Endodermal cell (in vitro differentiated cells): ENCODE measurements at regions not wholly inside any gene's neighbourhood (a gene's known extent, or its start where the extent isn't known, plus 50 kb on each side); places are given as distances from the start of the nearest gene placed in this dataset.

ENCODE experiments used
- DNase-seq: peaks from one replicate; pipeline ENCODE4 v3.0.0-alpha.2; 2017
- H3K27ac ChIP-seq: 2 replicates; pipeline ENCODE4 v1.5.1; 2013; ENCODE audit warnings: mild to moderate bottlenecking, low read depth, low read length, moderate library complexity
- H3K27me3 ChIP-seq: 2 replicates; pipeline ENCODE4 v1.6.1; 2013; ENCODE audit warnings: mild to moderate bottlenecking, low read length, moderate library complexity; ENCODE audit not compliant: insufficient read depth, control insufficient read depth, poor library complexity, severe bottlenecking
- H3K36me3 ChIP-seq: 2 replicates; pipeline ENCODE4 v1.7.0; 2013; ENCODE audit warnings: mild to moderate bottlenecking, low read length, moderate library complexity; ENCODE audit not compliant: control insufficient read depth, insufficient read depth
- H3K4me1 ChIP-seq: one replicate; pipeline ENCODE4 v1.7.0; 2013; ENCODE audit warnings: low read length; ENCODE audit not compliant: control insufficient read depth, insufficient read depth
- H3K4me3 ChIP-seq: 2 replicates; pipeline ENCODE4 v1.5.1; 2013; ENCODE audit warnings: mild to moderate bottlenecking, low read length, moderate library complexity
- H3K9ac ChIP-seq: 2 replicates; pipeline ENCODE4 v1.6.1; 2013; ENCODE audit warnings: mild to moderate bottlenecking, low read length, moderate library complexity; ENCODE audit not compliant: poor library complexity, severe bottlenecking; ENCODE audit errors: extremely low read depth
- H3K9me3 ChIP-seq: 2 replicates; pipeline ENCODE4 v1.6.1; 2013; ENCODE audit warnings: mild to moderate bottlenecking, low read length, moderate library complexity; ENCODE audit not compliant: control insufficient read depth
- H3K27ac Mint-ChIP-seq: 2 replicates; pipeline ENCODE4 v1.8.0; 2020; ENCODE audit warnings: mixed read lengths
- H3K27me3 Mint-ChIP-seq: 2 replicates; pipeline ENCODE4 v1.8.0; 2021; ENCODE audit warnings: mild to moderate bottlenecking, mixed read lengths; ENCODE audit not compliant: insufficient read depth
- H3K36me3 Mint-ChIP-seq: 2 replicates; pipeline ENCODE4 v1.8.0; 2020; ENCODE audit warnings: low read depth, mixed read lengths
- H3K4me1 Mint-ChIP-seq: 2 replicates; pipeline ENCODE4 v1.8.0; 2020; ENCODE audit warnings: mixed read lengths
- H3K4me3 Mint-ChIP-seq: 2 replicates; pipeline ENCODE4 v1.8.0; 2020; ENCODE audit warnings: mild to moderate bottlenecking, moderate library complexity, mixed read lengths
- H3K9me3 Mint-ChIP-seq: 2 replicates; pipeline ENCODE4 v1.8.0; 2020; ENCODE audit warnings: mild to moderate bottlenecking, mixed read lengths
- WGBS, 2 experiments: methylation state at CpG; one replicate each; pipeline versions ENCODE4 v1.1.5 to v1.1.7; 2013; ENCODE audit warnings: missing lambda C conversion rate in 2 of 2, mixed read lengths in 1 of 2; ENCODE audit not compliant: insufficient coverage in 1 of 2, insufficient read length in 1 of 2; 5-methylcytosine and 5-hydroxymethylcytosine counted together
- TF ChIP-seq, protein P1 (sequence below): fragments of 200-600 bp; sonication (generic); conservative IDR thresholded peaks from 2 replicates; pipeline ENCODE4 v1.5.0; 2021; ENCODE audit warnings: antibody characterized with exemption, mild to moderate bottlenecking

DNA sequence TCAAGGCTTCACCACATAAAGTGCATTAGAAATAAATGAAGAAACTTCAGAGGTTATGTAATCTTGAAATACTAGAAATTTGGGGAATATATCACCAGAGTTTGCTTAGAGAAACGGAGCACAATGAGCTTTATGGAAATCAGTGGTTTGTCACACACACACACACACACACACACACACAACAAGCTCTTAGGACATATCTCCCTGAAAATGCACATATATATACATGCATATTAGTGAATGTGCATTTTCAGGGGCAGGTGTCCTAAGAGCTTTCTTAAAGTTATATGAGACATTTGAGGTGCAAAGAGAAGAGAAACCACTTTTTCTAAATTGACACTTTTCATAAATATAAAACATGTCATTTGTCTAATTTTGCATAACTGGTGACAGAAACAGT lies 93.7 kb upstream of the CARD18 start:
- Histone ChIP-seq H3K27me3 (no peaks in the 10 kb centered on the region), H3K36me3 (no peaks in the 10 kb centered on the region), H3K4me1 (no peaks in the 10 kb centered on the region), H3K9me3 (no peaks in the 10 kb centered on the region), H3K9ac (no peak overlapping the region), H3K4me3 (no peak overlapping the region), H3K27ac (no peak overlapping the region)
- Mint-ChIP-seq H3K4me3 (no peak overlapping the region), H3K36me3 (no peaks in the 10 kb centered on the region), H3K9me3 (no peaks in the 10 kb centered on the region), H3K4me1 (no peaks in the 10 kb centered on the region), H3K27me3 (no peaks in the 10 kb centered on the region), H3K27ac (no peak overlapping the region)
- no peak for DNase-seq
- TF ChIP-seq, protein P1, sequence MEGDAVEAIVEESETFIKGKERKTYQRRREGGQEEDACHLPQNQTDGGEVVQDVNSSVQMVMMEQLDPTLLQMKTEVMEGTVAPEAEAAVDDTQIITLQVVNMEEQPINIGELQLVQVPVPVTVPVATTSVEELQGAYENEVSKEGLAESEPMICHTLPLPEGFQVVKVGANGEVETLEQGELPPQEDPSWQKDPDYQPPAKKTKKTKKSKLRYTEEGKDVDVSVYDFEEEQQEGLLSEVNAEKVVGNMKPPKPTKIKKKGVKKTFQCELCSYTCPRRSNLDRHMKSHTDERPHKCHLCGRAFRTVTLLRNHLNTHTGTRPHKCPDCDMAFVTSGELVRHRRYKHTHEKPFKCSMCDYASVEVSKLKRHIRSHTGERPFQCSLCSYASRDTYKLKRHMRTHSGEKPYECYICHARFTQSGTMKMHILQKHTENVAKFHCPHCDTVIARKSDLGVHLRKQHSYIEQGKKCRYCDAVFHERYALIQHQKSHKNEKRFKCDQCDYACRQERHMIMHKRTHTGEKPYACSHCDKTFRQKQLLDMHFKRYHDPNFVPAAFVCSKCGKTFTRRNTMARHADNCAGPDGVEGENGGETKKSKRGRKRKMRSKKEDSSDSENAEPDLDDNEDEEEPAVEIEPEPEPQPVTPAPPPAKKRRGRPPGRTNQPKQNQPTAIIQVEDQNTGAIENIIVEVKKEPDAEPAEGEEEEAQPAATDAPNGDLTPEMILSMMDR, result no peak
- 100% methylated on average over 1 of the region's 1 CpG; no CpG with 5 or more reads in 1 of the 2 experiments for WGBS, 2 experiments

DNA sequence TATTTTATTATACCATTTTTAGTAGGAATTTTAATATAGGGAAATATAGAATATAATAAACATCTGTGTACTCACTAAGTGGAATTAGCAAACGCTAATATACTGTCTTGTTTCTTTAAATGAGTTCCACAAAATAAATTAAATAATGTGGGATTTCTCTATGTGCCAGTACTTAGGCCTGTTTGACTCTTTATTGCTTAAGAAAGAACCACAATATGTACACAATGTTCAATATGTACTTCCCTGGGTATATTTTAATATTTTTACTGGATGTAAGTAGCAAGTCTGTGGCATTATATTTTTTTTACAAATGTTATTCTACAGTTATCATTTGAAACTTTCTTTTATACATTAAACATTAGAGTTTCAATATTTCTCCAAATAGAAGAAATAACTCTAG lies 92.5 kb upstream of the CARD18 start:
- H3K27me3 Mint-ChIP-seq, result no peaks in the 10 kb centered on the region
- Histone ChIP-seq H3K9me3 (no peaks in the 10 kb centered on the region), H3K27ac (no peak overlapping the region), H3K9ac (no peak overlapping the region), H3K36me3 (no peaks in the 10 kb centered on the region), H3K4me3 (no peak overlapping the region), H3K4me1 (peaks cover 3% of the 10 kb centered on the region), H3K27me3 (no peaks in the 10 kb centered on the region)
- H3K4me3 Mint-ChIP-seq, result no peak overlapping the region
- no CpG with 5 or more reads among the region's 1 CpG for WGBS, 2 experiments
- H3K9me3 Mint-ChIP-seq, result no peaks in the 10 kb centered on the region
- no peaks in the 10 kb centered on the region for H3K4me1 Mint-ChIP-seq
- no peaks in the 10 kb centered on the region for H3K36me3 Mint-ChIP-seq
- TF ChIP-seq, protein P1, result no peak
- DNase-seq, result no peak
- H3K27ac Mint-ChIP-seq, result no peak overlapping the region

DNA sequence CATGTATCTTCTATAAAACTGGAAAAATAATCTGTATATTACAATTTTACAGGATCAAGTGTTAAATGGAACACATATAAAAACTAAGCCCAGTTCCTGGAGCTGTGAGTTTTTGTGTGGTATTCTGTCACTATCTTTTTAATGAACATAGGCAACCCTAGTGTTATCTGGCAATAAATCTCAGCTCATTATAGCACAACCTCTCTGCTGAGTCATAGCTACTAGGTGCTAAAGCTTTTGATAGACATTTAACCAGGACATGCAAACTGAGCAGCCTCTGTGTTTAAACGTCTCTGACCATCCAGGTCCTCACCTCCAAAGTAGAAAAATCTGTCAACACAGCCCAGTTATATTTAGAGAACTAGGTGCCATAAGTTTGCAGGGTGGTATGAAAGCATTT lies 91.0 kb upstream of the CARD18 start:
- H3K27me3 Mint-ChIP-seq, result no peaks in the 10 kb centered on the region
- H3K27ac Mint-ChIP-seq, result no peak overlapping the region
- TF ChIP-seq, protein P1, result no peak
- no peak overlapping the region for H3K4me3 ChIP-seq
- no peak overlapping the region for H3K4me3 Mint-ChIP-seq
- no peak overlapping the region for H3K27ac ChIP-seq
- H3K27me3 ChIP-seq, result no peaks in the 10 kb centered on the region
- no peaks in the 10 kb centered on the region for H3K4me1 Mint-ChIP-seq
- DNase-seq, result no peak
- no peak overlapping the region for H3K9ac ChIP-seq
- H3K4me1 ChIP-seq, result peaks cover 3% of the 10 kb centered on the region
- no peaks in the 10 kb centered on the region for H3K36me3 ChIP-seq
- no peaks in the 10 kb centered on the region for H3K36me3 Mint-ChIP-seq
- 89% methylated on average over 1 of the region's 1 CpG; no CpG with 5 or more reads in 1 of the 2 experiments for whole genome bisulfite sequencing, 2 experiments
- H3K9me3 Mint-ChIP-seq, result no peaks in the 10 kb centered on the region
- H3K9me3 ChIP-seq, result no peaks in the 10 kb centered on the region
